ENCODE measurements at regions not wholly inside any gene's neighbourhood (a gene's known extent, or its start where the extent isn't known, plus 50 kb on each side); places are given as distances from the start of the nearest gene placed in this dataset.
"Not testable (repeated sequence)": the region's sequence is repeated elsewhere in the genome, so short reads cannot be mapped to it uniquely, and the experiment has no call there.

DNA sequence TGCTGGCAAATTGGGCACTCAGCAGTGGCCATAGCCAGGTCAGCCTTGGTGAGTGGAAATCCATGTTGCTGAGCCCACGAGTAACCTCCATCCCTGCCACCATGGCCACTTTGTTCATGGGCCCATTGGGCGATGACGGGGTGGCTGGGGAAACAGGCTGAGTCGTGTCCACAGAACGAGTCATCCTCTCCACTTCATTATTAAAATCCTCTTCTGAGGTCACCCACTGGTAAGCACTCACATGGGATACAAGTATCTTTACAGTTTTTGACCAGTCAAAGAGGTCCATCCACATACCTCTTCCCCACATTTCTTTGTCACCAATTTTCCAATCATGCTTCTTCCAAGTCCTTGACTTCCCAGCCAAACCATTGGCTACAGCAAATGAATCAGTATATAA is 742.4 kb upstream of the RGMB start:
- in situ Hi-C loops (cut with HindIII; ENCODE audit: low pct_ligation_motif_present, low pct_unique_long_range_greater_than_20kb, low sequenced_read_pairs); DNase-seq: not testable (repeated sequence)

DNA sequence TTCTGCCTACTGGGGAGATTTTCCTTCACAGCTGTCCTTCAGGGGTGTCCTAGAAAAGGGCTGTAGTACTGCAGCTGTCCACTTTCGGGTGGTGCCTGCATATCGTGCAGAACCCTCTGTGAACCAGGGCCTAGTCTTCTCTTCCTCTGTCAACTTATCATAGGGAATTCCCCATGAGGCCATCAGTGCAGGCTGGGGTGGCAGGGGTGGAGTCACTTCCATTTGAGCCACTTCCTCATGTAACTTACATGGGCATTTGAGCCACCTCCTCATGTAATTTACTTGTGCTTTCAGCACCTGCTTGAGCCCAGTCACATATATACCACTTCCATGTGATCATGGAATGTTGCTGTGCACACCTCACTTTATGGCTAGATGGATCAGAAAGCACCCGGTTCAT is 742.0 kb upstream of the RGMB start:
- DNase-seq: no peak
- in situ Hi-C loops (cut with HindIII; ENCODE audit: low pct_ligation_motif_present, low pct_unique_long_range_greater_than_20kb, low sequenced_read_pairs): no loop called here

DNA sequence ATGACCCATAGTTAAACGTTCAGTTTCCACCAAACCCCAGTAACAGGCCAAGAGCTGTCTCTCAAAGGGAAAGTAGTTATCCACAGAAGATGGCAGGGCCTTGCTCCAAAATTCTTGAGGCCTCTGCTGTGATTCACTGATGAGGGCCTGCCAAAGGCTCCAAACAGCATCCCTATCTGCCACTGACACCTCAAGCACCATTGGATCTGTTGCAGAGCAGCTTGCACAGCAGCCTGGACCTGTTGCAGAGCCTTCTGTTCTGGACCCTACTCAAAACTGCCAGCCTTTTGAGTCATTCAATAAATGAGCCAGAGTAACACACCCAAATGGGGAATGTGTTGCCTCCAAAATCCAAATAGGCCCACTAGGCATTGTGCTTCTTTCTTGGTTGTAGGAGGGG is 741.5 kb upstream of the RGMB start:
- no peak for DNase-seq
- in situ Hi-C loops (cut with HindIII; ENCODE audit: low pct_ligation_motif_present, low pct_unique_long_range_greater_than_20kb, low sequenced_read_pairs): no loop called here

GRCh38 chr5:98041661-98042060 is 731.8 kb upstream of the RGMB start:
- no peak for DNase-seq
- in situ Hi-C loops (cut with HindIII; ENCODE audit: low pct_ligation_motif_present, low pct_unique_long_range_greater_than_20kb, low sequenced_read_pairs): no loop called here

DNA sequence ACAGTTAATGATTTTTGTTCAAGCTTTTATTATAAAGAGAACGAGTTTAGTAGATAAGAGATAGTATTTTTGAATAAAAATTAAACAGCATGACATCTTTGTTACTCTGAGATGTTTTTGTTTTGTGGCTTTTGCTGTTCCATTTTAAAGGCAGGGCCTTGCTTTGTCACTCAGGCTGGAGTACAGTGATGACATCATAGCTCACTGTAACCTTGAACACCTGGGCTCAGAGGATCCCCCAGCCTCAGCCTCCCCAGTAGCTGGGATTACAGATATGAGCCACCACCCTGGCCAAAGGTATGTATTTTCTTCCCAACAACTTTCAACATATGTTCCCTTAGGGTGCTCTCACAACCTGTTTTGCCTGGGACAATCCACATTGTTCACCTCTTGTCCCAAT is 730.9 kb upstream of the RGMB start:
- in situ Hi-C loops (cut with HindIII; ENCODE audit: low pct_ligation_motif_present, low pct_unique_long_range_greater_than_20kb, low sequenced_read_pairs): no loop called here
- no peak for DNase-seq

DNA sequence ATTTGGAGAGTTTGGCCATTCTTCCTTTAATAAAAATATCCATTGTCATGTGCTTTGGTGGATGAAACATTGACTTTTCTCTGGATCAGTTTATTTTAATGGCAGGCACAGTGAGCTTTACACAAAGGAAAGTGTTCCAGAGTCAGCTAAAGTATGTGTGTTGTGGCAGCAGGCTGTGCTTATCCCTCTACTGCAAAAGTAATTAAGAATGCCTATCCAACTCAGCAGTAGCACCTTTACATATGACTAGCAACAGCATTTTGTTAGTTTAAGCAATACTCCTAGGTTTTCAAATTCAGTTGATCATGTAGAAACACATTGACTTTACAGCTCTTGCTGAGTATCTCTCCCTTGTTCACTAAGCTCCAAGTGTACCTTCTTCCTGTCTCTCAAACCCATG is 730.5 kb upstream of the RGMB start:
- in situ Hi-C loops (cut with HindIII; ENCODE audit: low pct_ligation_motif_present, low pct_unique_long_range_greater_than_20kb, low sequenced_read_pairs): no loop called here
- DNase-seq: no peak

GRCh38 chr5:98050583-98050982 is 722.9 kb upstream of the RGMB start:
- DNase-seq: no peak

GRCh38 chr5:98053170-98053569 is 720.3 kb upstream of the RGMB start:
- DNase-seq: no peak
- in situ Hi-C loops (cut with HindIII; ENCODE audit: low pct_ligation_motif_present, low pct_unique_long_range_greater_than_20kb, low sequenced_read_pairs): no loop called here

More at GRCh38 chr5:98050583-98050982, 722.9 kb upstream of the RGMB start:
- in situ Hi-C loops (cut with HindIII; ENCODE audit: low pct_ligation_motif_present, low pct_unique_long_range_greater_than_20kb, low sequenced_read_pairs): no loop called here

GRCh38 chr5:98060148-98060547 is 713.3 kb upstream of the RGMB start:
- in situ Hi-C loops (cut with HindIII; ENCODE audit: low pct_ligation_motif_present, low pct_unique_long_range_greater_than_20kb, low sequenced_read_pairs): no loop called here
- no peak for DNase-seq

DNA sequence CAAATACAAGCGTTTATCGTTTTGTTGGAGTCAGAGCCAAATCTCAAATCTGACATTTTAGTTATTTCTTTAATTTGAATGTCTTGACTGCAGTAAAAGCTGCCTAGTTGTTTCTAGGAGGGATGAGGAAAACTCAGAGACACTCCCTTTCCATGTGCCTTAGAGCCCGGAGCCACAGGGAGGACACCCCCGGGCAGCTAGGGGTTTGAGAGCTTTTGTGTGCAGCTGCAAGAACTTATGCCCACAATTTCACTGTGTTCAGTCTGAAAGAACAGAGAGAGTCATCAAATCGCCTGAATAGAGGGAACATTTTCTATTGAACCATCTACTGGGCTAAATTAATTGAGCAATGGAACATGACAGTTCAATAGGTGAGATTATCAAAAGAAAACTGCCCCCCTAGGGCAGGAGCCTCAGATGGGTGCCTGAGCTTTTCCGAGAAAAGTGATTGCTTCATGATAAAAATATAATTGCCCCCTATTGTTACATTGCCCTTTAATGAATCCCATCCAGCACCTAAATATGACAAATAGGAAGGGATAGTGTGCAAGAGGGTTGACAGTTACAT is 709.3 kb upstream of the RGMB start:
- in situ Hi-C loops (cut with HindIII; ENCODE audit: low pct_ligation_motif_present, low pct_unique_long_range_greater_than_20kb, low sequenced_read_pairs): no loop called here
- no peak for DNase-seq

DNA sequence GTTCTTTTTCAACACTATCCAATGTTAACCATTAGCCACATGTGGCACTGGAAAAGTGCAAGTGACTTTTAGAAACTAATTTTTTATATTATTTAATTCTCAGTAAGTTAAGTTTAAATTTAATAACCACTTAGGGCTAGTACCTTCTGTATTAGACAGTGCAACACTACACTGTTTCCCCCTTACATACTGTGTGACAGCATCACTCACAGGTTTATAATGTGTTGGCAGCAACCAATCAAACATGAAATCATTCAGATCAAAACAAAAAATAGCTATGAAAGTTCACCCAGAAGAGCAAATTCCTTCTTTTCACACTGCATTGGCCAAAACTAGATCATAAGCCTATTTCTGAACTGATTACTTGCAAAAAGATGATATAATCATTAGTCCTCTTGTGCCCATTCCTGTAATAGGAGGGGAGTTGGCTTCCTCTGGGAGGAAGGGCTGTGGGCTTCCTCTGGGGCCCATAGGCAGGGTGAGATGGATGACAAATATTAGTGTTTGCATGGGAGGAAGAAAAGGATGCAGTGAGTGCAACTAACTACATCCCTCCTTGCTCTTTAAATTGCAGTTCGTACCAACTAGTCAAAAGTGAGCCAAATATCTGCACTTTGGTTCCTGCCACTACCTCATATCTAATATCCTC is 708.1 kb upstream of the RGMB start:
- no peak for DNase-seq
- in situ Hi-C loops (cut with HindIII; ENCODE audit: low pct_ligation_motif_present, low pct_unique_long_range_greater_than_20kb, low sequenced_read_pairs): no loop called here

- DNase-seq: no peak
- in situ Hi-C loops (cut with HindIII; ENCODE audit: low pct_ligation_motif_present, low pct_unique_long_range_greater_than_20kb, low sequenced_read_pairs): no loop called here
Observed at GRCh38 chr5:98066910-98067309, 706.6 kb upstream of the RGMB start.

DNA sequence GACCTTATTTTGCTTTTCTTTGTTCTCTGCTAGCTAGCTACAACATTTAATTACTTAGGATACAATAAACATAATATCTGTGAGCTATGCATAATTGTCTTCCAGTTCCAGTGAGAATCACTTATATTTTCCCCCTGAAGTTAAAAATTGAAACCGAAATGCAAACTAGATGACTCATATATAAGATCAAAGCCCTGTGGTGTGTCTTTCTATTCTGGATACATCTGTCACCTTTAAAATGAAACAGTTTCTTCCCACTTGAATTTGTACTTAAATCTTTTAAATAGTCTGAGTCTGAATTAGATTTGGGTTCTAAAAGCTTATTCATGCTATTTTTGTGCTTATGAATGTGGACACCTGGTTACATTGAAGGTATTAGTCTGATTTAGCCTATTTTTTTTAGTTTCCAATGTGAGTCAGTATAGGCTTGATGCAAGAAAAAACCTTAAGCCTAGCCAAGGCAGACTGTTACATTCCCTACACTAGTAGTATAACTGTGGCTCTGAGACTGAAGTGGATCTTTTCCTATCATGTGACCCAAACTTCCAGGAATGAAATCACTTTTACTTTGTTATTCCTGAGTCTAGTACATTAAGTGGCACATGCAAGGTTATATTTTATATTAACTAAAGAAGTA is 703.5 kb upstream of the RGMB start:
- in situ Hi-C loops (cut with HindIII; ENCODE audit: low pct_ligation_motif_present, low pct_unique_long_range_greater_than_20kb, low sequenced_read_pairs): no loop called here
- DNase-seq: peak; percentile 14

GRCh38 chr5:98072921-98073320 is 700.5 kb upstream of the RGMB start:
- in situ Hi-C loops (cut with HindIII; ENCODE audit: low pct_ligation_motif_present, low pct_unique_long_range_greater_than_20kb, low sequenced_read_pairs): no loop called here
- no peak for DNase-seq

DNA sequence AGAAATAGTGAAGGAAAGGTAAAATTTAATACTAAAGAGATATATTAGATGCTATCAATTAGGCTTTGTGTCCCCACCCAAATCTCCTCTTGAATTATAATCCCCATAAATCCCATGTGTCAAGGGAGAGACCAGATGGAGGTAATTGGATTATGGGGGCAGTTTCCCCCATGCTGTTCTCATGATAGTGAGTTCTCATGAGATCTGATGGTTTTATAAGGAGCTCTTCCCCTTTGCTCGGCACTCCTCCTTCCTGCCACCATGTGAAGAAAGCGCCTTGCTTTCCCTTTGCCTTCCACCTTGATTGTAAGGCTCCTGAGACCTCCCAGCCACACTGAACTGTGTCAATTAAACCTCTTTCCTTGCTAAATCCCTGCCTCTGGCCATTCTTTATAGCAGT is 697.0 kb upstream of the RGMB start:
- in situ Hi-C loops (cut with HindIII; ENCODE audit: low pct_ligation_motif_present, low pct_unique_long_range_greater_than_20kb, low sequenced_read_pairs): no loop called here
- no peak for DNase-seq

- in situ Hi-C loops (cut with HindIII; ENCODE audit: low pct_ligation_motif_present, low pct_unique_long_range_greater_than_20kb, low sequenced_read_pairs): no loop called here
Observed at GRCh38 chr5:98085593-98085992, 687.9 kb upstream of the RGMB start.

GRCh38 chr5:98095072-98095471 is 678.4 kb upstream of the RGMB start:
- in situ Hi-C loops (cut with HindIII; ENCODE audit: low pct_ligation_motif_present, low pct_unique_long_range_greater_than_20kb, low sequenced_read_pairs): no loop called here
- DNase-seq: no peak

More at GRCh38 chr5:98085593-98085992, 687.9 kb upstream of the RGMB start:
- DNase-seq: no peak

GRCh38 chr5:98096155-98096554 is 677.3 kb upstream of the RGMB start:
- DNase-seq: no peak
- in situ Hi-C loops (cut with HindIII; ENCODE audit: low pct_ligation_motif_present, low pct_unique_long_range_greater_than_20kb, low sequenced_read_pairs): no loop called here

DNA sequence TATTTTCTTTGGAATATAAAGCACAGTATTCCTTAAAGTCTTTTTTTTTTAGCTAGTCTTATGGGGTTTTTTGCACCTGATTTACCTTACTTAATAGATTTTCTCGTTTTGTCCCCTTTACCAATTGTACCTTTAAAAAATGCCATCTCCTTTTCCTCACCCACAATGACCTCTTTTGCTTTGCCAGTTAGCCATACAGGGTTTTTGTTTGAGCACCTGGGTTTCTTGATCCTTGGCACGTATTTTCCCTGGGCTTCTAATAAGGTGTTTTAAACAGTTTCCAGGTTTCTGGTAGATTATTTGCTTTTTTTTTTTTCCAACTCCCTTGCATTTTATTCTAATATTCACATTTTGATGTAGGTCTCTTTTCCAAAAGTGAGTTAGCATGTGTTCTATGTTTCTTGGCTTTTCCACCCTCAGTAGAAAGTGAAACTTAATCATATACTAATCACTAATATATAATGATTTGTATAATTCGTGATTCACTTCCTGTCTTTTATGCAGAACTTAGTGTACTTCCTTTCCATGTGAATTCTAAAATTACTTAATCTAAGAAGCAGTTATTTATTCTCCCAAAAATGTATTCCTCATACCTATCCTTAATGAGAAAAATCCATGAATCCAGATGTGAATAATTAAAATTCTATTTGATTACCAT is 673.9 kb upstream of the RGMB start:
- in situ Hi-C loops (cut with HindIII; ENCODE audit: low pct_ligation_motif_present, low pct_unique_long_range_greater_than_20kb, low sequenced_read_pairs): no loop called here
- no peak for DNase-seq

GRCh38 chr5:98101131-98101530 is 672.3 kb upstream of the RGMB start:
- in situ Hi-C loops (cut with HindIII; ENCODE audit: low pct_ligation_motif_present, low pct_unique_long_range_greater_than_20kb, low sequenced_read_pairs): no loop called here
- no peak for DNase-seq
